22Rv1 (cell line): ENCODE measurements at regions not wholly inside any gene's neighbourhood (a gene's known extent, or its start where the extent isn't known, plus 50 kb on each side); places are given as distances from the start of the nearest gene placed in this dataset.

Source experiments
- H3K27ac ChIP-seq: fragments of 450-650 bp; 2 replicates; pipeline ENCODE4 v1.5.1; 2017
- ZFX ChIP-seq: fragments of 450-650 bp; IDR thresholded peaks from 2 replicates; pipeline ENCODE4 v1.6.1; 2017; ENCODE audit warnings: antibody characterized with exemption, borderline replicate concordance
- TF ChIP-seq, protein P1 (sequence below): fragments of 450-650 bp; IDR thresholded peaks from 2 replicates; pipeline ENCODE4 v1.5.1; 2017; ENCODE audit warnings: mild to moderate bottlenecking

DNA sequence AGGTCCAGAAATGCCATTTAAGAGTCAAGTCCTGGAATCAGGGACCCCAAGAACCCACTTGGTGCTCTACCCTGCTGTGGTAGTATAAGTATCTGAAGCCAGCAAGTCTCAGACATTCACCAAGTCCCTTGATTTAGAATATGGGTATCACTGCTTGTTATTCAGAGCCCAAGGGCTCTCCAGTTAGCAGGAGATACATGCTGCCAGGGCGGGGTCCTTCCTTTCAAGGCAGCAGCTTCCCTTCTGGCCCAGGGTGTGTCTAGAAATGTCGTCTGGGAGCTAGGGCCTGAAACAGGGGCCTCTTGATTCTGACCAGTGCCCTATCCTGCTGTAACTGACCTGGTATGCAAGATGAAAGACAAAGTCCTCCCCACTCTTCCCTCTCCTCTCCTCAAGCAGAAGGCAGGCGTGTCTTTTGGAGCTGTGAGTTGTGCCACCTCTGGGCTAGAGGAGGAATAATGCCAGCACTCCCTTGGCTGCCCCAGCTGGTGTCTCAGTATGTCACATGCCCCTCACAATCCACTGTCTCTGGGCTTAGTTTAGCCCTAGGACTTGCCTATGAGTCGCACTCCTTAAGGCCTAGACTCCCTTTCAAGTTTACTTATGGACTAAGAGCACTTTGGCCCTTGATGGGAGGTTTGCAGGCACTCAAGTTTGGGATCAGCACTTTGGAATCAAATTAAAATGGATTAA, 200.2 kb downstream of the MRPL39 start:
- TF ChIP-seq ZFX = no peak
- H3K27ac ChIP-seq = no peak overlapping the region

DNA sequence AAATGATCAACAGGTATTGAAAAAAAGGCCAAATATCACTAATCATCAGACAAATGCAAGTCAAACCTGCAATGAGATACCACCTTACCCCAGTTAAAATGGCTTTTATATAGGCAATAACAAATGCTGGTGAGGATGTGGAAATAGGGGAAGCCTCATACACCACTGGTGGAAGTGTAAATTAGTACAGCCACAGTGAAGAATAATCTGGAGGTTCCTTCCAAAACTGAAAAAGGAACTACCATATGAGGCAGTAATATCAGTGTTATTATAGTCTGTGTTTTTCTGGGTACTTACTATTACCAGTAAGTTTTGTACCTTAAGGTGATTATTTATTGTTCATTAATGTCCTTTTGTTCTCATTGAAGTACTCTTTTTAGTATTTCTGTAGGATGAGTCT, 201.3 kb downstream of the MRPL39 start:
- no peak for TF ChIP-seq ZFX
- TF ChIP-seq, protein P1, sequence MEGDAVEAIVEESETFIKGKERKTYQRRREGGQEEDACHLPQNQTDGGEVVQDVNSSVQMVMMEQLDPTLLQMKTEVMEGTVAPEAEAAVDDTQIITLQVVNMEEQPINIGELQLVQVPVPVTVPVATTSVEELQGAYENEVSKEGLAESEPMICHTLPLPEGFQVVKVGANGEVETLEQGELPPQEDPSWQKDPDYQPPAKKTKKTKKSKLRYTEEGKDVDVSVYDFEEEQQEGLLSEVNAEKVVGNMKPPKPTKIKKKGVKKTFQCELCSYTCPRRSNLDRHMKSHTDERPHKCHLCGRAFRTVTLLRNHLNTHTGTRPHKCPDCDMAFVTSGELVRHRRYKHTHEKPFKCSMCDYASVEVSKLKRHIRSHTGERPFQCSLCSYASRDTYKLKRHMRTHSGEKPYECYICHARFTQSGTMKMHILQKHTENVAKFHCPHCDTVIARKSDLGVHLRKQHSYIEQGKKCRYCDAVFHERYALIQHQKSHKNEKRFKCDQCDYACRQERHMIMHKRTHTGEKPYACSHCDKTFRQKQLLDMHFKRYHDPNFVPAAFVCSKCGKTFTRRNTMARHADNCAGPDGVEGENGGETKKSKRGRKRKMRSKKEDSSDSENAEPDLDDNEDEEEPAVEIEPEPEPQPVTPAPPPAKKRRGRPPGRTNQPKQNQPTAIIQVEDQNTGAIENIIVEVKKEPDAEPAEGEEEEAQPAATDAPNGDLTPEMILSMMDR = no peak
- no peak overlapping the region for H3K27ac ChIP-seq

DNA sequence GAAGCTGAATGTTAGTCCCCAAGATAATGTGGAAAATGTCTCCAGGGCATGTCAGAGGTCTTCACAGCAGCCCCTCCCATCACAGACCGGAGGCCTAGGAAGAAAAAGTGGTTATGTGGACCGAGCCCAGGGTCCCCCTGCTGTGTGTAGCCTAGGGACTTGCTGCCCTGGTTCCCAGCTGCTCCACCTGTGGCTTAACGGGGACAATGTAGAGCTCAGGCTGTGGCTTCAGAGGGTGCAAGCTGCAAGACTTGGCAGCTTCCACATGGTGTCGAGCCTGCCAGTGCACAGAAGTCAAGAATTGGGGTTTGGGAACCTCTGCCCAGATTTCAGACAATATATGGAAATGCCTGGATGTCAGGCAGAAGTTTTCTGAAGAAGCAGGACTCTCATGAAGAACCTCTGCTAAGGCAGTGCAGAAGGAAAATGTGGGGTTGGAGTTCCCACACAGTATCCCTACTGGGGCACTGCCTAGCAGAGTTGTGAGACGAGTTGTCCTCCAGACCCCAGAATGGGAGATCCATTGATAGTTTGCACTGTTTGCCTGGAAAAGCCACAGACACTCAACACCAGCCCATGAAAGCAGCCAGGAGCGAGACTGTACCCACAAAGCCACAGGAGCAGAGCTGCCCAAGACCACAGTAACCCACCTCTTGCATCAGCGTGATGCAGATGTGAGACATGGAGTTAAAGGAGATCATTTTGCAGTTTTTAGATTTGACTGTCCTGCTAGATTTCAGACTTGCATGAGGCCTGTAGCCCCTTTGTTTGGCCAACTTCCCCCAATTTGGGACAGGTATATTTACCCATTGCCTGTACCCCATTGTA, 204.9 kb downstream of the MRPL39 start:
- TF ChIP-seq, protein P1 = no peak
- no peak for TF ChIP-seq ZFX
- H3K27ac ChIP-seq = no peak overlapping the region

DNA sequence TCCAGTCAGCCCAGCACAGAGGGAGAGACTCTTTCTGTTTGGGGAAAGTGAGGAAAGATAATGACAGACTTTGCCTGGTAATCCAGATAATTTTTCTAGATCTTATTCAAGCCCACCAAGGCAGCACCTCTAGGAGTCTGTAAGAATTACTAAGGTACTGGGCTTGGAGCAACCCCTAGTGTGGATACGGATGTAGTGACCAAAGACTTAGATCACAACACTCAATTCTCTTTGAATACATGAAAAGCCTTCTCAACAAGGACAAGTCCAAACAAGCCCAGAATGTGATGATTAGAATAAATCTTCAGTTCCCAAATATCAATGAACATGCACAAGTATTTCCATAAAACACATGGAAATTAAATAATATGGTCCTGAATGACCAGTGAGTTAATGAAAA, 206.9 kb downstream of the MRPL39 start:
- no peak for TF ChIP-seq ZFX
- TF ChIP-seq, protein P1 = no peak
- H3K27ac ChIP-seq = no peak overlapping the region

DNA sequence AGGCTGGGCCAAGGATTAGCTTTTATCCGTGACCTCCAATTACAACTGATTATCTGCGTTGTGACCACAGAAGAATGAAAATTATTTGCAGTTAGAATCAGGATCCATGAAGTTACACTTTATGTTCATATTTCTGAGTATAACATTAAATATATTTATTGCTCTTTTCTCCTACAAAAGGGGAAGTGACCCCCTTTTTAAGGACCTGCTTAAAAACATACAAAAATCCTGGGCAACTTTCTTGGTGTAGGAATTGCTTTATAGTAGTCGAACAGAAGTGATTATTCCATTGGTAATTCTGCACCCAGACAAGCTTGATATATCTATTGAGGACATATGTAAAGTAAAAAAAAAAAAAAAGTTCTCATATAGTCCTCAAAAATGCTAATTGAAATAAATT, 208.7 kb downstream of the MRPL39 start:
- TF ChIP-seq, protein P1 = no peak
- TF ChIP-seq ZFX = no peak
- no peak overlapping the region for H3K27ac ChIP-seq

DNA sequence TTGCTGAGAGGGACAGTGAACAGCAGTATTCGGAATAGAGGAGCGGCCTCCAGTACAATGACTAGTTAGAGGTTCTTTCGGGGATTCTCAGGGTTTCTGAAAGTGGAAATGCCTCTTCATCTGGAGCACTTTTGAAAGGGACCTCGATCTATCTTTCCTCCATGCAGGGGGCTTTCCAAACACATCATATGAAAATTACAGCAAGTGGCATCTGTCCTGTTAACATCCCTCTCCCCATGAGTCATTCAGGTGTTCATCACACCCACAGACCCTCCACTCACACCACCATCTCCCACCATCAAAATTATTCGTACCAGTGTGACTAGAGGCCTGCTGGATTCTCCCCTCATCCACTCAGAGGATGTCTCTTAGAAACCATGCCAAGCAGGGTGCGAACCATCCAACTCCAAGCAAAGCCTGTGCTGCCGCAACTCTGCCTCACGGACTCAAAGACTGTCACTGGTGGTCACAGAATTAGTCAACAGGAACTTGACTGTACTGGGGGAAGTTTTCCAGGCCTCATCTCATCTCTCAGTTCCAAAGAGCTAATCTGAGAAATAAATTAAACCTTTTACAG, 211.1 kb downstream of the MRPL39 start:
- no peak overlapping the region for H3K27ac ChIP-seq
- TF ChIP-seq ZFX = no peak
- TF ChIP-seq, protein P1 = no peak

DNA sequence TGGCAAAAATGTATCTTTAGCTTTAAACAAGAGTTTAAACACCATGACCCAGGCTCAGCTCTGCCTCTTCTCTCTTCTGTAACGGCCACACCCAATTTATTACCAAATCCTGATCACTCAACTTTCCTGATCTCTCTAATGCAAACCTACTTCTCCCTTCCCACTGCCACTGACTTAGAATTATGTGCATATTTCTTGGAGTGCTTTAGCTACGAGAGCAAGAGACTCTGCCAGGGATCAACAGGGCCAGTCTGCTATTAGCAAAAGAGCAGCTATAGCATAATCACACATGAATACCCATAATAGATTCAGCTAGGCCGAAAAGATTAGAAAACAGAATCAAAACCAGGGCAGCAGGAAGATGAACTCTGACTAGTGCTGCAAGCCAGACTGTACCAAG, 215.5 kb downstream of the MRPL39 start:
- TF ChIP-seq, protein P1 = no peak
- no peak for TF ChIP-seq ZFX
- no peak overlapping the region for H3K27ac ChIP-seq
